Midbrain (tissue), 1 donor: ENCODE measurements at regions not wholly inside any gene's neighbourhood (a gene's known extent, or its start where the extent isn't known, plus 50 kb on each side); places are given as distances from the start of the nearest gene placed in this dataset.

Experiments used
- DNase-seq: peaks from one replicate; lab custom pipeline; 2025; lab: John Stamatoyannopoulos, UW

- no peak for DNase-seq
These were observed 364.1 kb downstream of the DEPDC1B start for GRCh38 chr5:60335913-60336312.

GRCh38 chr5:60334281-60334713 is 365.7 kb downstream of the DEPDC1B start:
- no peak for DNase-seq

- DNase-seq = no peak
These were observed 366.9 kb downstream of the DEPDC1B start for GRCh38 chr5:60333005-60333571.

GRCh38 chr5:60332244-60333004 is 367.5 kb downstream of the DEPDC1B start:
- DNase-seq = no peak

DNA sequence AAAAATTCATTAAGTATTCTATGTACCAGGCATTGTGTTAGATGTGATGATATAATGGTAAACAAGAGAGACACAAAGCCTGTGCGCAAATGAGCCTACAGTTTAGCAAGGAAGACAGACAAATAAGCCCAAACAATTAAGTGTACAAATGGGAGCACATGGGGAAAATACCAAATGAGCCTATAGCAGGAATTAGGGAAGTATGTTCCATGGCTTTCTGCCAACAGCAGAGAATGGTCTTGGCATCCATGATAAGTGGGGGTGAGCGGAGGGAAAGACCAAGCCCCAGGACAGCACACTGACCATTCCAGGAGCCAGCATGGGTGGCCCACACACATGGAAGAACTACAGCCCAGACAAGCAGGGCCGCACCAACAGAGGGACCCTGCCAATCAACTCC is 369.7 kb downstream of the DEPDC1B start:
- DNase-seq = no peak

DNA sequence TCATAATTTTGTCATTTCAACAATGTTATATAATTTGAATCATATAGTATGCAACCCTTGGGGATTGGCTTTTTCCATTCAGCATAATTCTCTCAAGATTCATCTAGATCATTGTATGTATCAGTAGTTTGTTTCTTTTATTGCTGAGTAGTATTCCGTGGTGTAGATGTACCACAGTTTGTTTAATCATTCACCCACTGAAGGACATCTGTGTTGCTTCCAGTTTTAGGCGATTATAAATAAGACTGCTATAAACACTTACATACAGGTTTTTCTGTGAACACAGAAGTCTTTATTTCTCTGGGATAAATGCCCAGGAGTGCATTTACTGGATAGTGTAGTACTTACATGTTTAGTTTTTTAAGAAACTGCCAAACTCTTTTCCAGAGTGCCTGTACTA is 374.1 kb downstream of the DEPDC1B start:
- no peak for DNase-seq

- DNase-seq = no peak
These were observed 376.4 kb downstream of the DEPDC1B start for GRCh38 chr5:60323596-60323995.

- no peak for DNase-seq
These were observed 387.9 kb downstream of the DEPDC1B start for GRCh38 chr5:60312098-60312497.

GRCh38 chr5:60299944-60300343 is 400.0 kb downstream of the DEPDC1B start:
- no peak for DNase-seq

- no peak for DNase-seq
These were observed 402.3 kb downstream of the DEPDC1B start for GRCh38 chr5:60297658-60298057.

DNA sequence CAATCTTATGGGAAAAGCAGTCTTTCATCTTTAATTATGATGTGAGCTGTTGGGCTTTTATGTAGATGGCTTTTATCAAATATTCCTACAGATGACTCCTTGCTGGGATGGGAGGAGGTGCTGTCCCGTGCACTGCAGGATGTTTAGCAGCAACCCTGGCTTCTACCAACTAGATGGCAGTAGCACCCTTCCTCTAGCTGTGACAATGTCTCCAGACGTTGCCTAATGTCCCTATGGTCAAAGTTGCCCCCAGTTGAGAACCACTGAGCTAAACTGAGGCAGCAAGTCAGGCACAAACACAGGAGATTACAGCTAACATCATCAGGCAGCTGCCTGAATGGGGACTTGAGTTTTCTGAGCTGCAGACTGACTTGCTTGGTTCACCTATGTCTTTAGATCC is 401.9 kb upstream of the PDE4D start:
- DNase-seq = peak; percentile 17

- no peak for DNase-seq
These were observed 400.0 kb upstream of the PDE4D start for GRCh38 chr5:60293518-60293917.

- DNase-seq = peak; percentile 54
These were observed 393.7 kb upstream of the PDE4D start for GRCh38 chr5:60287174-60287771.

GRCh38 chr5:60285910-60286309 is 392.4 kb upstream of the PDE4D start:
- DNase-seq = no peak

DNA sequence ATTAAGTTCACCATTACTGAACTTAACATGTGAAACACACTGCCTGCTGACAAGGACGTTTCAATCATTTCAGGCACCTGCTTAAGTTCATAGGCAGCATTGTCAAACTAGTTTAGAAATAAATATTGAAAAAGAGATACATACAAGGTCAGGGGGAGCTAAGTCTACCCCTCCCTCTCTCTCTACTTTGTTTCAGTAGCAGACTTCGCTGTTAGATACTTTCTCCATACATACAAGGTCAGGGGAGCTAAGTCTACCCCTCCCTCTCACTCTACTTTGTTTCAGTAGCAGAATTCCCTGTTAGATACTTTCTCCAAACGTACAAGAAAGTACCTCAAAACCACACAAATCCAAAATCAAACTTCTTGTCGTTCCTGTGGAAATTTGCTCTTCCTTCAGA is 387.4 kb upstream of the PDE4D start:
- DNase-seq = no peak

DNA sequence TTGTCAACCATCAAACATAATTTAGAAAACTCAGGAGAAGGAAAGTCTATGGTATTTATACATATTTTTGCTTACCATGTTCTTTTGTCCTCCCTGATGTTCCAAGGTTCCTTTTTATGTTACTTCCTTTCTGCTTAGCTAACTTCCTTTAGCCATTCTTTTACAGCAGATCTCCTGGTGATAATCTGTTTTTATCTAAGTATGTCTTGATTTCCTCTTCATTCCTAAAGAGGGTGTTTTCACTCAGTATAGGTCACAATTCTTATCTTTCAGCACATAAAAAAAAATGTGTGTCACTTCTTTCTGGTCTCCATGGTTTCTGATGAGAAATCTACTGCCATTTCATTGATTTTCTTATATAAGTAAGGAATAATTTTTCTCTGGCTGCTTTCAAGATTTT is 384.4 kb upstream of the PDE4D start:
- DNase-seq = no peak

- no peak for DNase-seq
These were observed 381.2 kb upstream of the PDE4D start for GRCh38 chr5:60274747-60275146.

GRCh38 chr5:60271517-60271916 is 378.0 kb upstream of the PDE4D start:
- no peak for DNase-seq

GRCh38 chr5:60267907-60268306 is 374.4 kb upstream of the PDE4D start:
- no peak for DNase-seq

DNA sequence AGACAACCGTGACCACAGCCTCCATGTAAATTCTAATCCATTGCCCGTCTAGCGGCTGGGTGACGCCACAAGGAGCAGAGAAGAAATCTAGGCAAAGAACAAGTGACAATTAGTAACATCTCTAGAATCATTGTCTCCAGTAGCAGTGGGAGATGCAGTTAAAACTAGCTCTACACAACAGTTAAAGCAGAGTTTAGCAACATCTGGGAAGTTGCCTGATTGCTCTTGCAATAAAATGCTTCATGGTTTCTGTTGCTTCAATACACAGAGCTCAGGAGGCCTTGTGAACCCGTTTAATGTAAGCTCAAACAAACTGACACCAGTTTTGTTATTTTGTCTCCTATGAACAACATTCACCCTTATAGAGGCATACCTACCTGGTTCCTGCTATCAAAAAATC is 369.8 kb upstream of the PDE4D start:
- no peak for DNase-seq

DNA sequence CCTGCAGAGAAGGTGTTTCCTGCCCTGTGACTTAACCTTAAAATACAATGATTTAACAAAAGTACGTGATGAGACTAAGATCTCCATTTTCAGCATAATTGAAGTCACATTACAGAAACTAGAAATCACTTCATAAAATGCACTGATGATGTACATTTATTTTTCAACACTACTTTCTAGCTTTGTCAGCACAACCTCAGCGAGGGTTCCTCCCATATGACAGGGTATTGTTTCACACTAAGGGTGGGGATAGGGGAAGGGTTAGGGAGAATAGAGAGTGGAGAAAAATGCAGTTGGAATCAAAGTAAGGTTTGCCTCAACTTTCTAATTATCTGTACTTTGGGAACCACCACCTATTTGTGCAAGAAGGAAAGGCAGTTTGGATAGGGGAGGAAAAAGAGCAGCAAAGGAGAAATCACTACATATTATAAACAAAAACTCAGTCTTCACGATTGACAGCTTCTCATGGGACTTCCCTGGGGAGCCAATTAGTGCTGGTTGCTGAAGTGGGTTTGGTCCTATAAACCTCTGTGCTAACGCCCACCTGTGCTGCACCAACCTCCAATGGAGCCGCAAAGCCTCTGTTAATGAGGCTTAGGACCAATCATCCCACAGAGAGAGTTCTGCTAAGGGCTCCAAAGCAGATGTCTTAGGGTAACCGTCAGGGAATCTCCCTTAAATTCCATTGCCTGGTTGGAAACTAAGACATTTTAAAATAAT is 369.2 kb upstream of the PDE4D start:
- DNase-seq = no peak

- no peak for DNase-seq
These were observed 368.2 kb upstream of the PDE4D start for GRCh38 chr5:60261732-60262131.

DNA sequence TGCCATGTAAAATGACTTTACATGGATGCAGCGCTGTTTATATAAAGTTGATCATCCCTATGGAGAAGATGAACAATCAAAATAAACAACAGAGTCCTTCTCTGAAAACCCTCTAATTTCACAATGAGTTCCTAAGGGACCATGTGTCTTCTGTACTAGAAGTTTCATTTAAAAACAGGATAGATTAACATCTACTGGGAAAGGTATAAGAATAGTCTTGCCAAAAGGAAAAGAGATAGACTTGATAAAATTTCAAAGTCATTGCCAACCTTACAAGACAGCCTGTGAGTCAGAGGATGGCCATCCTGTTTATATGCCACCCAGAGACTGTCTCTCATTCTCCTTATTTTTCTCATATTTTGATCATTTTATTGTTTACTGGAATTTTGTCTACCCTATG is 367.1 kb upstream of the PDE4D start:
- DNase-seq = no peak
